NCI-H748 (cell line): ENCODE measurements at regions not wholly inside any gene's neighbourhood (a gene's known extent, or its start where the extent isn't known, plus 50 kb on each side); places are given as distances from the start of the nearest gene placed in this dataset.
"Not testable (repeated sequence)": the region's sequence is repeated elsewhere in the genome, so short reads cannot be mapped to it uniquely, and the experiment has no call there.

ENCODE experiments used
- DNase-seq: peaks from one replicate; lab custom pipeline; 2025; ENCODE audit not compliant: unreplicated experiment; lab: John Stamatoyannopoulos, UW

GRCh38 chr5:34551911-34552433 is 104.2 kb upstream of the RAI14 start:
- no peak for DNase-seq

DNA sequence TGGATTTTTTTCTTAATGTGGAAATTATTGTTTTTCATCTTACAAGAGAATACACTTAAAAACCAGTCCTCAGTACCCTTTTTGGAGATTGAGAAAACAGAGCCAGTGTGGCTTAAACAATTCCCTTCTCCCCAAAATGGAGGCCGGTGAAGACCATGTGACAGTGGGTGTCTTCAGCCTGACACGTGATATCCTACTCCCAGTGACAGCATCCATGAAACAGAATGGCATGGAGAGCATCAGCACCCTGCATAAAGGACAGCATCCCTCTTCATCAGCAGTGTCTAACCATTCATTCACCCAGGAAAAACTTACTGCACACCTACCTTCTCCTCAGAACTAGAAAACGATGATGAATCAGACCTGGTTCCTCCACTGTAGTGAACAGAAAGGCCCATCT is 103.4 kb upstream of the RAI14 start:
- DNase-seq = no peak

GRCh38 chr5:34553581-34553980 is 102.5 kb upstream of the RAI14 start:
- DNase-seq = no peak

DNA sequence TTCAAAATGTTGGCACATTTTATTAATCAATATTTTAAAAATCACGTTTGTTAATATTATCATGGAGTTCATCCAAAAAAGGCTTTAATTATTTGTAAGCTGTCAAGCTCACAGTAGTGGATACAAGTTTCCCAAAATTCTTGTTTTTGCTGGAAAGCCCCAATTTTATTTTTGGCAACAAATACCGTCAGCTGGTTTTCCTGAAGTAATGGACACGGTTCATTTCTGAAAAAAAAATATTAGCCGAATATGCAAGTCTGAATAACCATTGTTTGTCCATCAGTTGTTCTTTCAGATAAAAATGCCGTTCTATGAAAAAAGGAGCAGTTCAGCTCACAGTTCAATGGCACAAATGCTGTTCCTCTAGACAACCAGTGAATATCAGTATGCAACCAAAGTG is 101.5 kb upstream of the RAI14 start:
- no peak for DNase-seq

DNA sequence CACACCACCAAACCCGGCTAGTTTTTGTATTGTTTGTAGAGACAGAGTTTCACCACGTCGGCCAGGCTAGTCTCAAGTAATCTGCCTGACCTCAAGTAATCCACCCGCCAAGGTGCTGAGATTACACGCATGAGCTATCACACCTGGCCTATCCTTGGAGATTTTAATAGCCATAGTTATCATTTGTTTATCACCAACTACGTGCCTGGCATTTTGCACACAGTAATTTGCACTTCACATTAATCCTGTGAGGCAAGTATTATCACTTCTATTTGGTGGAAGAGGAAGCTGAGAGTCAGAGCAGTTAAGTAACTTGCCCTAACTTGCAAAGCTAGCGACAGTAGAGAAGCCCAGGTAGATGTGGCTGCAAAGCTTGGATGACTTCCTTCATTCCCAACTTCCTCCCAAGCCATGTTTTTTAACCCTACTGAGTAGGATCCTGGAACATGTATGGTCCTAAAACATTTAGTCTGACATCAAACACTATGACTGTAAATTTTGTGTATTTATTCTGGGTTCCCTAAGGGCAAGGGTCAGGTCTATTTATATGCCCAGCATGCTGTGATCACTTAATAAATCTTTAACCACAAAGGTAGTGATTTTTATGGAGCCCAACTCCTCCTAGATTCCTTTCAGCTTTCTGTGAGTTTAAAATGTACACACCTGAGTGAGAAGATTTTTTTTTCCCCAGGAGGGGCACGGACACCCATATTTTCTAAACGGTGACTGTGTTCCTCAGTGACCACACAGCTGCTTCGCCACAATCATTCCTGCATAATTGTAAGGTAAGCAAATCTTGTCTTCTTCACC is 100.2 kb upstream of the RAI14 start:
- DNase-seq = peak; percentile 82

DNA sequence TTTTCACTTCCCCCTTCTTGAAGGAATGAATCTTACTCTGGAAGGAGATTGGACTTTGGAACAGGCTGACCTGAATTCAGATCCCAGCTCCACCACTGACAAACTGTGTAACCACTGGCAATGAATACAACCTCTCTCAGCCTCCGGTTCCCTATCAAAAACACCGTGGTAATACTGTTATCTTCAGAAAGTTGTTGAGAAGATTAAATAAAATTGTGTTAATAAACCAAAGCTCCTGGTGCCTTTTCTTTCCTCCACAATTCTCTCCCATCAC is 99.7 kb upstream of the RAI14 start:
- no peak for DNase-seq

GRCh38 chr5:34561581-34561980 is 94.5 kb upstream of the RAI14 start:
- DNase-seq = not testable (repeated sequence)

DNA sequence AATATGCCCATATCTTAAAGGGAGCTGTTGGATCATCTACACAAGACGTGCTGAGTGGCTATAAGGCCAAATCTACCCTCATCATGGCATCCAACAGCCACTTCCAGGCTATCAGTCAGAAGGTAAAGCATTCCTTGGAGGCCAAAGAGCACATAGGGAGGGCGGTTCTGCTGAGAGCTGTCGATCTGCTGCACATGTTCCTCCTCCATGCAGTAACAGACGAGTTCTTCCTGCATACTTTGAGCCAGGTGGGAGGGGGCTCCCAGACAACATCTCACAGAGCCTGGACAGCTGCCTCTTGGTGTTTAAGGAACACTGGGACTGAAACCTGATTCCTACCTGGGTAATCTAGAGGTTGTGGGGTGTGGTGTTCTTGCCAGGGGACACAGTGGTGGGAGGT is 93.3 kb upstream of the RAI14 start:
- peak; percentile 35 for DNase-seq

DNA sequence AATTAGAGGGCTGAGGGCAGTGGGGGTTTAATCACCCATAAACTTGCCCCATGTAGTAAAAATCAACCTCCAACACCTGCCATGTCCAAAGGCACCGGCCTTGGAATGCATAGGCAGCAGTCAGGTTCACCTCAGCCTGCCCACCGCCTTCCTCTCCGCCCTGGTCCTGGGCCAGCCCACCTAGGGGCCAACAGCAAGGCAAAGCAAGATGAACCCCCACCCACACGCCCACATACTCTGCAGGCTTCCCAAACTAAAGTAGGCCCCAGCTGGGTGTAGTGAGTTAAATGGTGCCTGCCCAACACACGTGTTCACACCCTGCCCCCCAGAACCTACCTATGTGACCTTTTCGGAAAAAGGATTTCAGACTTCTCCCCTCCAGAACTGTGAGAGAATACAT is 92.9 kb upstream of the RAI14 start:
- DNase-seq = no peak

GRCh38 chr5:34563931-34564709 is 92.0 kb upstream of the RAI14 start:
- no peak for DNase-seq

GRCh38 chr5:34564710-34565235 is 91.4 kb upstream of the RAI14 start:
- no peak for DNase-seq

DNA sequence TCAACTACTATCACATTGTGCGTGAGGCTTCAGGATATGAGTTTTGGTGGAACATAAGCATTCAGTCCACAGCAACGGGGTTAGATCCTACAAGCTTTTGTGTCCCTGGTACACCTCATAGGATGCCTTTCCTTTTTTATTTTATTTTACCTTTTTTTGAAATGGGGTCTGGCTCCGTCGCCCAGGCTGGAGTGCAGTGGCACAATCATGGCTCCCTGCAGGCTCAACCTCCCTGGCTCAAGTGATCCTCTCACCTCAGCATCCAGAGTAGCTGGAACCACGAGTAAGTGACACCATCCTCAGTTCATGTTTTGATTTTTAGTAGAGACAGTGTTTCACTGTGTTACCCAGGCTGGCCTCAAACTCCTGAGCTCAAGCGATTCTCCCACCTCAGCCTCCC is 86.0 kb upstream of the RAI14 start:
- DNase-seq = no peak

DNA sequence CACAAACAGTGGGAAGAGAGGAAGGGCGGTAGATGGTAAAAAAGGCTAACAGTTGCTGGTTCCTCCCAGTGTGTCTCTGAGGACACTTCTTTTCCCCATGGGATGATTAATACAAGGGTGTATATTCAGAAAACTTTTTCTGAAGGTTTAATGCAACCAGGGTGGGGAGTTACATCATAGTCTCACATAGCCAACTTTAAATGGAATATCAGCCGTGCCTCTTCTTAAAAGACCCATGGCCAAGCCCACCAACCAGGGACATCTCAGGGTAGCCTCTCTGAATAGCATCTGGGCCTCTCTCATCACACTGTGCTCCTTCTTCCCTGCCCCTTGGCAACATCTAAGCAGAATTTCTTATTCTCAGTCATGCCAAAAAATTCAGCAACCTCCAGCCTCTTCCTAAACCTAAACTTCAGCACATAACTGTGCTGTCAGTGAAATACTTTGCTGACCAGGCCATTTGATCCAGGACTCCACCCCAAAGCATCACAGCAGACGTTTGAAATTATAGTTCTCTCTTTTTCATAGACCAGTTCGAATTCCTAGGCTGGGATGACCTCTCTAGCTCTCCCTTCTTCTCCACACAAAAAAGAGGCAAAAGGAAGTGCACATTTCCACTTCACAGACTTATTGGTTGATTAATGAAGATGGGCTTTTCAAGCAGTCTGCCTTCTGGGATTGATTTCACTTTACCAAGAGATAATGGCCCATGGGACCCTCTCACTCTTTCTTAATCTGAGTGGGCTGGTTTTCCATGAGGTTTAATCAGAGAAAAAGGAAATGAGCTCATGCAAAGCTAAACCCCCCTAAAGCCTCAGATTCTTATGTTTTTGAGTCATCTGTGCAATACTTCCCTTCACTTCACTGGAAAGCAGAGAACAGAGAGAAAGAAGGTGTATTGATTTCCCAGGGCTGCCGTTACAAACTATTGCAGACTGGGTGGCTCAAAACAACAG is 85.1 kb upstream of the RAI14 start:
- no peak for DNase-seq

DNA sequence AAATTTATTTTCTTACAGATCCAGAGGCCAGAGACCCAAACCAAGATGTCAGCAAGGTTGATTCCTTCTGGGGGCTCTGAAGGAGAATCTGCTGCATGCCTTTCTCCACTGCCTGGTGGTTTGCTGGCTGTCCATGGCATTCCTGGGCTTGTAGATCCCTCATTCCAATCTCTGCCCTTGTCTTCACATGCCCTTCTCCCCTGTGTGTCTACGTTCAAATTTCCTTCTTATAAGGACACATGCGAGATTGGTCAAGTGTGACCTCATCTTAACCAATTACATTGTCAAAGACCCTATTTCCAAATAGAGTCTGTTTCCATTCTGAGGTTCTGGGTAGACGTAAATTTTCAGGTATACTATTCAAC is 84.5 kb upstream of the RAI14 start:
- DNase-seq = no peak

DNA sequence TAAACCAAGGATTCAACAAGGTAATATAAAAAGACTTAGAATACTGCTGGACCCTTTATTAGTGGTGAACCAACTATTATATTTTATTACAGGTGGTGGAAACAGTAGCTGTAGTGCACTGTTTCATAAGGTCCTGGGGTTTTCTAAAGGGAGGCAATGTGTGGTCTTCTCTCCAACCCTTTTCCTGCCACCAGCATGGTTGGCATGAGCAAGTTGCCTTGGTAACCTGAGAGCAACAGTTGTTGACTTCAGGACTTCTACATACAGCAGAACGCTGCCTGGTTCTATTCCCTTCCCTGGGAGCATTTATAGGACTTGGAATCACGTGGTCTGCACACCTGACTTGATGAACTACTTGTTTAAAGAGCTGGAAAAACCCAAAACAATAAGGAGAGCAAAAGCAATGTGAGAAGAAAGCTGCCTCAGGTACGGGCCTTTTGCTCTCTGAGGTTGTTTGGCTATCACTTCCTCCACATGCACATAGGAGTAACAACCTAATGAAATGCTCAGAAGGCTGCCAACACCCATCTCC is 81.1 kb upstream of the RAI14 start:
- peak; percentile 70 for DNase-seq

- no peak for DNase-seq
Measured at GRCh38 chr5:34576891-34577666, 79.0 kb upstream of the RAI14 start.

DNA sequence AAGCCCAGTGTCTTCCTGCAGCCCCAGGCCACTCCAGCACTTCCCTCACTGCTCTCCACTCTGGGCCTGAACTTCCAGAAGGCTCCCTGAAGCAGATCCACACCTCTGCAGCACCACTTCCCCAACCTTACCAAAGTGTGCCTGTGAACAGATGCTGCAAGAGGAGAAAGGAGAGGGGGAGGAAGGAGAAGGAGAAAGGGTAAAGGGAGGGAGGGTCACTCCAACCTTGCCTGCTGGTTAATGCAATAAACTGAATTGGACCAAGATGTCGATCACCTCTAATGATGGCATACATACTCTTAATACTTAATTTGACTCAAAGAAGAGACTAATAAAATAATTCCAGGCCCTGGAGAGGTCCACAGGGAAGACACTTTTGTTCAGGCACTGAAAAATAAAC is 77.2 kb upstream of the RAI14 start:
- no peak for DNase-seq

- DNase-seq = peak; percentile 88
Measured at GRCh38 chr5:34580983-34581382, 75.1 kb upstream of the RAI14 start.

- peak; percentile 61 for DNase-seq
Measured at GRCh38 chr5:34582371-34582770, 73.8 kb upstream of the RAI14 start.

DNA sequence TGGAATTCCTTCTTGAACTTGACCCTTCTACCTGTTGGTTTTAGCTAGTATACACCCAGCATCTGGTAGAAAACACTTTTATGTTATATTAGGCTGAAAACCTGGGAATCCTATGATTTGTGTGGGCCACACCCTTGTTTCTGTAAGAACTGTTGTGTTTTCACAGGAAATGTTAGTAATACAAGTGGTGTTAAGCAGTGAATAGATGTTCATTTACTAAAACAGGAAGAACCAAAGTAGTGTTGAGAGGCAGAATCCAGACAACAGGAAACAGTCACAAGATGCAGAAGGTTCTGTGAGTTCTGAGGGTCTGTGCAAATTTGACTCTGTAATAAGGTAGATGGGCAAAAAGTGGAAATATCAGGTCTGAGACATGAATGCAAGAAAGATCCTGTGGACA is 73.0 kb upstream of the RAI14 start:
- DNase-seq = peak; percentile 54
